ENCODE measurements at regions not wholly inside any gene's neighbourhood (a gene's known extent, or its start where the extent isn't known, plus 50 kb on each side); places are given as distances from the start of the nearest gene placed in this dataset.

DNA sequence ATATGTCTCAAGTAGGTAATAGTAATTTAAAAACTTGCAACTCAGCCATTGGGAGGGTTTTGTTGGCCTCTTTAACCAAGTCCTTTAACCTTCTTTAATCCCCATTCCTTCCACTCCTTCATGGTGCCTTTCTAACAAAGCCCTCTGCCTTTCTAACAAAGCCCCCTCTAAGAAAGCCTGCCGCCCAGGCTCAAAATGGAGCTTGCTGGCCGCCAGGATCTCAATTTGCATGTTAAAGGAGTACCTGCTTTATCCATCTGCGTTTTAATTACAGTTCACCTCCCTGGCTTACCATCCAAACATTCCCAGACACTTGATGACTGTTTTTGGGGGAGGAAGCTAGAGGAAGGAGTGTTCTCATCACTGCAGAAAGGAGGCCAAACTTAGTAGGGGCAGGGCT lies 183.4 kb downstream of the PTPN11 start:
- no peak for TF ChIP-seq CTCF (IDR thresholded peaks at IDR 0.05)
- no peak for TF ChIP-seq POLR2A (IDR thresholded peaks at IDR 0.05)
